Fibroblast of pulmonary artery (primary cell): ENCODE measurements at regions not wholly inside any gene's neighbourhood (a gene's known extent, or its start where the extent isn't known, plus 50 kb on each side); places are given as distances from the start of the nearest gene placed in this dataset.

ENCODE experiments used
- DNase-seq: peaks from one replicate; pipeline ENCODE4 v3.0.0-alpha.2; 2010; ENCODE audit warnings: low read depth
- H3K4me3 ChIP-seq: replicated peaks from 2 replicates; pipeline ENCODE4 v1.5.1; 2011; ENCODE audit warnings: low read depth, mild to moderate bottlenecking, control low read depth, low read length, moderate library complexity
- TF ChIP-seq, protein P1 (sequence below): IDR thresholded peaks from 2 replicates; pipeline ENCODE4 v1.5.1; 2011; ENCODE audit warnings: mild to moderate bottlenecking, control low read depth, low read length, inconsistent platforms; ENCODE audit errors: missing control alignments

DNA sequence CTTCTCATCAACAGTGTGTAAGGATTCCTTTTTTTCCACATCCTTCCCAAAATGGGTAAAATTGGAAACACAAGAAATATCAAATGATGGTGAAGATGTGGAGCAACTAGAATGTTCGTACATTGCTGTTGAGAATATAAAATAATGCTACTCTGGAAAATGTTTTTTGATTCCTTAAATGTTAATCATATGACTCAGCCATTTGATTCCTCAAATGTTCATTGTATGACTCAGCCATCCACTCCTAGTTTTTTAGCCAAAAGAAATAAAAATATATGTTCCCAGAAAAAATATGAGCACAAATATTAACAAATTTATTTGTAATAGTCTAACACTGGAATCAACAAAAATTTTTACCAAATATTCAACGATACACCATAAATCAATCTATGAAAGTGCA lies 1108.6 kb downstream of the LRFN5 start:
- TF ChIP-seq, protein P1, sequence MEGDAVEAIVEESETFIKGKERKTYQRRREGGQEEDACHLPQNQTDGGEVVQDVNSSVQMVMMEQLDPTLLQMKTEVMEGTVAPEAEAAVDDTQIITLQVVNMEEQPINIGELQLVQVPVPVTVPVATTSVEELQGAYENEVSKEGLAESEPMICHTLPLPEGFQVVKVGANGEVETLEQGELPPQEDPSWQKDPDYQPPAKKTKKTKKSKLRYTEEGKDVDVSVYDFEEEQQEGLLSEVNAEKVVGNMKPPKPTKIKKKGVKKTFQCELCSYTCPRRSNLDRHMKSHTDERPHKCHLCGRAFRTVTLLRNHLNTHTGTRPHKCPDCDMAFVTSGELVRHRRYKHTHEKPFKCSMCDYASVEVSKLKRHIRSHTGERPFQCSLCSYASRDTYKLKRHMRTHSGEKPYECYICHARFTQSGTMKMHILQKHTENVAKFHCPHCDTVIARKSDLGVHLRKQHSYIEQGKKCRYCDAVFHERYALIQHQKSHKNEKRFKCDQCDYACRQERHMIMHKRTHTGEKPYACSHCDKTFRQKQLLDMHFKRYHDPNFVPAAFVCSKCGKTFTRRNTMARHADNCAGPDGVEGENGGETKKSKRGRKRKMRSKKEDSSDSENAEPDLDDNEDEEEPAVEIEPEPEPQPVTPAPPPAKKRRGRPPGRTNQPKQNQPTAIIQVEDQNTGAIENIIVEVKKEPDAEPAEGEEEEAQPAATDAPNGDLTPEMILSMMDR = no peak
- peak; percentile 61 for DNase-seq
- H3K4me3 ChIP-seq = no peak overlapping the region

DNA sequence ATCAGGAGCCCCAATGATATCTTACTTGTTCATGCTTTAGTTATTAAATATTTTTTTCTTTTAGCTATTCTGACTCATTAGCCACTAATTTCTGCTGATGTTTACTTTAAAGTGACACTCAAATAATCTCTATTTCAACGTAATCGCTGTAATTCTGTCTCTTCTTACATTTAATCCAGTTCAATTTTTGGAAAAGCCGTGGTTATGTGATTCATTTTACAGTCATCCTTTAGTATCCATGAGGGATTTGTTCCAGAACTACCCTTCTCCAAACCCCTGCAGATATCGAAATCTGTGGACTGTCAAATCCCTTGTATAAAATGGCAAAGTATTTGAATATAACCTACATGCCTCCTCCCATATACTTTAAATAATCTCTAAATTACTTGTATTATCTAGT lies 1103.4 kb downstream of the LRFN5 start:
- no peak overlapping the region for H3K4me3 ChIP-seq
- TF ChIP-seq, protein P1 = no peak
- DNase-seq = no peak

DNA sequence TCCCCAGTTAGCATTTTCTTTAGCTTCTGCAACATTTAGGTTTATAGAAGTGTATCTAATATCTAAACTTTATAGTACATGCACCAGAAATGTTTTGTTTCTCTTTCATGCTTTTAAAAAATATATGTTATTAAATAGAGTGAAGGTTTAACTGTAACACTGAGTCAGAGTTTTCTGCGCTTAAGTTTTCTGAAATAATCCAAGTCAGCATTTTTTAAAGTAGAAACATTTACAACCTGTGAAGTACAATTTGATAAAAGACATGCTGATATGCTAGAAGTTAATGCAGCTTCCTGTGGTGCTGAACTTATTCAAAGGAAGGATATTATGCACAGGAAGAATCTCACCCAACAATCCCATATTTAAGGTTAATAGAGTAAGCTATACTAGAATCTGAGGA lies 1096.8 kb downstream of the LRFN5 start:
- TF ChIP-seq, protein P1 = no peak
- no peak overlapping the region for H3K4me3 ChIP-seq
- no peak for DNase-seq

DNA sequence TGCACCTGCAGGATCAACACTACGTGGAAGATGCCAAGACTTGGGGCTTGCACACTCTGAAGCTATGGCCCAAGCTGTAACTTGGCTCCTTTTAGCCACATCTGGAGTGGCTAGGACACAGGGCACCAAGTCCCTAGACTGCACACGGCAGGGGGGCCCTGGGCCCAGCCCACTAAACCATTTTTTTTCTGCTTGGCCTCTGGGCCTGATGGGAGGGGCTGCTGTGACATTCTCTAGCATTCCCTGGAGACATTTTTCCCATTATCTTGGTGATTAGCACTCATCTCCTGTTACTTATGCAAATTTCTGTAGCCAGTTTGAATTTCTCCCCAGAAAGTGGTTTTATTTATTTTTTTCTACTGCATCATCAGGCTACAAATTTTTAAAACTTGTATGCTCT lies 1080.7 kb downstream of the LRFN5 start:
- TF ChIP-seq, protein P1 = no peak
- no peak overlapping the region for H3K4me3 ChIP-seq
- DNase-seq = no peak

DNA sequence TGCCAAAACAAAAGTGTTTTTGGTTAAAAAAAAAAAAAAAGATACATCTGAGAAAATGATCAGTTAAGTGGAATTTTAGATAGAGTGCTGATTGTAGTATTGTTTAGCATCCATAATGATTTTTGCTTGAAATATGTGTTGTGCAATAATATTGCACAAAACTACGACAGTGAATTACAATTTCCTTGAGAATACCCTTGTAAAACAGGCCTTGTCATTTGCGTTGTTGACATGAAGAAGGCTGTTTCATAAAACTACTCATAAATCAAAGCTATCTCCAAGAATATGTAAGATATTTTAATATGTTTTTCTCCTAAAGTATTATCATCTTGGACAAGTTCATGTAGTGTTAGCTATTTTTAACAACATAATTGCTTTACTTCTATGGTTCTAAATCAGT lies 1077.0 kb downstream of the LRFN5 start:
- TF ChIP-seq, protein P1 = no peak
- peak; percentile 21 for DNase-seq
- H3K4me3 ChIP-seq = no peak overlapping the region

DNA sequence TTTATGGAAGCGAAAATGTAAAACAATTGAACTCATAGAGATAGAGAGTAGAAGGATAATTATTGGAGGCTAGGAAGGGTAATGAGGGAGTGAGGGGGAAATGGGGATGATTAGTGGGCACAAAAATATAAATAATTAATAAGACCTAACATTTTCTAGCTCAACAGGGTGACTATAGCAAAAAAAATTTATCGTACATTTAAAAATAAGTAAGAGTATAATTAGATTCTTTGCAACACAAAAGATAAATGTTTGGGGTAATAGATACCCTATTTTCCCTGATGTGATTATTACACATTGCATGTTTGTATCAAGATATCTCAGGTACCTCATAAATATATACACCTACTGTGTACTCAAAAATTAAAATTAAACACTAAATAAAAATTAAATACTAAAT lies 1070.0 kb downstream of the LRFN5 start:
- TF ChIP-seq, protein P1 = no peak
- H3K4me3 ChIP-seq = no peak overlapping the region
- DNase-seq = no peak

DNA sequence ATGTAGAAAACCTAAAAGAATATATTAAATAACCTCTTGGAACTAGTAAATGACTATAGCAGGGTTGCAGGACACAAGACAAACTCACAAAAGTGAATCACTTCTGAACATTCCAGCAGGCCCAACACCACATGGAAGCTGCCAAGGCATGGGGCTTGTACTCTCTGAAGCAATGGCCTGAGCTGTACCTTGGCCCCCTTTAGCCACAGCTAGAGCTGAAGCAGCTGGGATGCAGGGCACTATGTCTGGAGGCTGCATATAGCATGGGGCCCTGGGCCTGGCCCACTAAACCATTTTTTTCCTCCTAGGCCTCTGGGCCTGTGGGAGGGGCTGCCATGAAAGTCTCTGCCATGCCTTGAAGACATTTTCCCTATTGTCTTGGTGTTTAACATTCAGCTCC lies 1067.3 kb downstream of the LRFN5 start:
- H3K4me3 ChIP-seq = no peak overlapping the region
- no peak for DNase-seq
- TF ChIP-seq, protein P1 = no peak
